HUES6 (cell line): ENCODE measurements at regions not wholly inside any gene's neighbourhood (a gene's known extent, or its start where the extent isn't known, plus 50 kb on each side); places are given as distances from the start of the nearest gene placed in this dataset.

Experiments
- H3K27ac ChIP-seq: 2 replicates; pipeline ENCODE4 v1.7.0; 2013; ENCODE audit warnings: low read depth, mild to moderate bottlenecking, low read length, inconsistent platforms
- H3K27me3 ChIP-seq: 2 replicates; pipeline ENCODE4 v1.6.1; 2013; ENCODE audit warnings: low read length; ENCODE audit not compliant: control insufficient read depth, insufficient read depth
- H3K36me3 ChIP-seq: 2 replicates; pipeline ENCODE4 v1.6.1; 2013; ENCODE audit warnings: low read length; ENCODE audit not compliant: control insufficient read depth, insufficient read depth
- H3K4me1 ChIP-seq: 2 replicates; pipeline ENCODE4 v1.6.1; 2013; ENCODE audit warnings: low read length; ENCODE audit not compliant: control insufficient read depth, insufficient read depth
- H3K4me3 ChIP-seq: 2 replicates; pipeline ENCODE4 v1.5.1; 2013; ENCODE audit warnings: low read depth, low read length
- H3K9ac ChIP-seq: one replicate; pipeline ENCODE4 v1.6.1; 2013; ENCODE audit warnings: mild to moderate bottlenecking, low read length
- H3K9me3 ChIP-seq: 2 replicates; pipeline ENCODE4 v1.6.1; 2013; ENCODE audit warnings: low read depth, low read length; ENCODE audit not compliant: control insufficient read depth, insufficient read depth

GRCh38 chr4:146124023-146124680, 51.4 kb upstream of the LSM6 start:
- H3K27ac ChIP-seq: no peak overlapping the region
- H3K4me3 ChIP-seq: no peak overlapping the region
- H3K9me3 ChIP-seq: no peaks in the 10 kb centered on the region
- no peaks in the 10 kb centered on the region for H3K36me3 ChIP-seq
- H3K4me1 ChIP-seq: 0 out of 2 replicates have a peak, but pooled peaks cover 4% of the 10 kb centered on the region
- H3K9ac ChIP-seq: no peak overlapping the region
- no peaks in the 10 kb centered on the region for H3K27me3 ChIP-seq

DNA sequence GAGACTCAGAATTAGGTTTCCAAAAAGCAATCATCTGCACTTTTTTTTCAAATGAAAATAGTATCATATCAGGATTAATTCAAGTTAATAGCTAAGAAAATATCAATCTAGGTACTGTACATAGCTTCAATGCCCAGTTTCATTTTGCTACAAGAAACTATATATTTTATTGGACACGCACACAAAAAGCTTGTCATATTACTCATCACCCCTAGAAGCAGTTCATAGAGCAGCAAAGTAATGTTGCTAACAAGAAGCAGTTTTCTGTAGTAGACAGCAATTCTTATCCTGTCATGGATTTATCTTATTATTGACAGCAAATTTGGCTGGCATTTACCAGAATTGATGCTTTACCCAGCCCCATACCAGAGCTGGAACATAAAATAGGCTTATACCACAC, 52.3 kb upstream of the LSM6 start:
- no peaks in the 10 kb centered on the region for H3K36me3 ChIP-seq
- H3K4me3 ChIP-seq: no peak overlapping the region
- no peak overlapping the region for H3K9ac ChIP-seq
- no peaks in the 10 kb centered on the region for H3K27me3 ChIP-seq
- H3K9me3 ChIP-seq: no peaks in the 10 kb centered on the region
- 0 out of 2 replicates have a peak, but pooled peaks cover 4% of the 10 kb centered on the region for H3K4me1 ChIP-seq
- no peak overlapping the region for H3K27ac ChIP-seq

- H3K4me3 ChIP-seq: no peak overlapping the region
- no peaks in the 10 kb centered on the region for H3K27me3 ChIP-seq
- no peaks in the 10 kb centered on the region for H3K36me3 ChIP-seq
- 0 out of 2 replicates have a peak, but pooled peaks cover 2% of the 10 kb centered on the region for H3K9me3 ChIP-seq
- no peak overlapping the region for H3K27ac ChIP-seq
- H3K4me1 ChIP-seq: 0 out of 2 replicates have a peak, but pooled peaks cover 4% of the 10 kb centered on the region
- no peak overlapping the region for H3K9ac ChIP-seq
Observed at GRCh38 chr4:146122398-146122797, 53.1 kb upstream of the LSM6 start.

GRCh38 chr4:146121757-146122156, 53.8 kb upstream of the LSM6 start:
- Histone ChIP-seq H3K27ac (no peak overlapping the region), H3K36me3 (no peaks in the 10 kb centered on the region), H3K9me3 (peaks cover 5% of the 10 kb centered on the region; the same call in 1 of the 2 replicates), H3K27me3 (no peaks in the 10 kb centered on the region), H3K4me3 (no peak overlapping the region), H3K9ac (no peak overlapping the region), H3K4me1 (0 out of 2 replicates have a peak, but pooled peaks cover 4% of the 10 kb centered on the region)

GRCh38 chr4:146119845-146120404, 55.6 kb upstream of the LSM6 start:
- H3K9ac ChIP-seq: no peak overlapping the region
- H3K4me1 ChIP-seq: 0 out of 2 replicates have a peak, but pooled peaks cover 4% of the 10 kb centered on the region
- no peaks in the 10 kb centered on the region for H3K36me3 ChIP-seq
- no peak overlapping the region for H3K27ac ChIP-seq
- H3K27me3 ChIP-seq: no peaks in the 10 kb centered on the region
- H3K4me3 ChIP-seq: no peak overlapping the region
- H3K9me3 ChIP-seq: peaks cover 5% of the 10 kb centered on the region; the same call in 1 of the 2 replicates

- Histone ChIP-seq H3K4me3 (no peak overlapping the region), H3K27me3 (no peaks in the 10 kb centered on the region), H3K27ac (no peak overlapping the region), H3K9ac (no peak overlapping the region), H3K36me3 (no peaks in the 10 kb centered on the region), H3K9me3 (peaks cover 5% of the 10 kb centered on the region; the same call in 1 of the 2 replicates), H3K4me1 (no peaks in the 10 kb centered on the region)
Observed at GRCh38 chr4:146114066-146114465, 61.5 kb upstream of the LSM6 start.

- Histone ChIP-seq H3K9ac (no peak overlapping the region), H3K36me3 (no peaks in the 10 kb centered on the region), H3K27ac (no peak overlapping the region), H3K4me1 (no peaks in the 10 kb centered on the region), H3K27me3 (no peaks in the 10 kb centered on the region), H3K4me3 (no peak overlapping the region), H3K9me3 (peaks cover 5% of the 10 kb centered on the region; the same call in 1 of the 2 replicates)
Observed at GRCh38 chr4:146113171-146113570, 62.3 kb upstream of the LSM6 start.

DNA sequence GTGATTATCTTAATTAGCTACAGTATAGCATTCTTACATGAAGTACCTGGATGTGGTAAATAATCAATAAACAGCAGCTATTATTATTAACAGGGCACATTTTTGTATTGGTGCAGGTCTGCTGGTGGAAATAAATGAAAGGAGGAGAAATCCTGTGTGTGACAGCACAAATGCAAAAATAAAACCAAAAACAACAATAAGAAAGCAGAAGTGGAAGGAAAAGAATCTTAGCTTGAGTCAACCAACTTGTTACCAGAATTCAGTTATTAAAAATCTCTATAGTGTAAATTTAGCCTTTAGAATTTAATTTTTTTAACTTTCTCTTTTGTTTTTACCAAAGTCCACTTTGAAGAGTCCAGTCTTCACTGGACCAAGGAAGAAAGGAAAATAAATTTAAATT, 63.1 kb upstream of the LSM6 start:
- Histone ChIP-seq H3K4me3 (no peak overlapping the region), H3K27me3 (no peaks in the 10 kb centered on the region), H3K9ac (no peak overlapping the region), H3K27ac (no peak overlapping the region), H3K36me3 (no peaks in the 10 kb centered on the region), H3K9me3 (peaks cover 2% of the 10 kb centered on the region; the same call in 1 of the 2 replicates), H3K4me1 (no peaks in the 10 kb centered on the region)

- H3K9ac ChIP-seq: no peak overlapping the region
- no peaks in the 10 kb centered on the region for H3K4me1 ChIP-seq
- no peak overlapping the region for H3K27ac ChIP-seq
- no peaks in the 10 kb centered on the region for H3K27me3 ChIP-seq
- H3K9me3 ChIP-seq: no peaks in the 10 kb centered on the region
- H3K4me3 ChIP-seq: no peak overlapping the region
- H3K36me3 ChIP-seq: no peaks in the 10 kb centered on the region
Observed at GRCh38 chr4:146110871-146111485, 64.5 kb upstream of the LSM6 start.

- Histone ChIP-seq H3K27ac (no peak overlapping the region), H3K36me3 (no peaks in the 10 kb centered on the region), H3K4me3 (no peak overlapping the region), H3K4me1 (no peaks in the 10 kb centered on the region), H3K27me3 (no peaks in the 10 kb centered on the region), H3K9ac (no peak overlapping the region), H3K9me3 (no peaks in the 10 kb centered on the region)
Observed at GRCh38 chr4:146108756-146109155, 66.8 kb upstream of the LSM6 start.

- H3K4me1 ChIP-seq: no peaks in the 10 kb centered on the region
- no peaks in the 10 kb centered on the region for H3K9me3 ChIP-seq
- H3K4me3 ChIP-seq: no peak overlapping the region
- no peaks in the 10 kb centered on the region for H3K27me3 ChIP-seq
- no peaks in the 10 kb centered on the region for H3K36me3 ChIP-seq
- H3K27ac ChIP-seq: no peak overlapping the region
- no peak overlapping the region for H3K9ac ChIP-seq
Observed at GRCh38 chr4:146107587-146108240, 67.8 kb upstream of the LSM6 start.
